ENCODE measurements at regions not wholly inside any gene's neighbourhood (a gene's known extent, or its start where the extent isn't known, plus 50 kb on each side); places are given as distances from the start of the nearest gene placed in this dataset.

DNA sequence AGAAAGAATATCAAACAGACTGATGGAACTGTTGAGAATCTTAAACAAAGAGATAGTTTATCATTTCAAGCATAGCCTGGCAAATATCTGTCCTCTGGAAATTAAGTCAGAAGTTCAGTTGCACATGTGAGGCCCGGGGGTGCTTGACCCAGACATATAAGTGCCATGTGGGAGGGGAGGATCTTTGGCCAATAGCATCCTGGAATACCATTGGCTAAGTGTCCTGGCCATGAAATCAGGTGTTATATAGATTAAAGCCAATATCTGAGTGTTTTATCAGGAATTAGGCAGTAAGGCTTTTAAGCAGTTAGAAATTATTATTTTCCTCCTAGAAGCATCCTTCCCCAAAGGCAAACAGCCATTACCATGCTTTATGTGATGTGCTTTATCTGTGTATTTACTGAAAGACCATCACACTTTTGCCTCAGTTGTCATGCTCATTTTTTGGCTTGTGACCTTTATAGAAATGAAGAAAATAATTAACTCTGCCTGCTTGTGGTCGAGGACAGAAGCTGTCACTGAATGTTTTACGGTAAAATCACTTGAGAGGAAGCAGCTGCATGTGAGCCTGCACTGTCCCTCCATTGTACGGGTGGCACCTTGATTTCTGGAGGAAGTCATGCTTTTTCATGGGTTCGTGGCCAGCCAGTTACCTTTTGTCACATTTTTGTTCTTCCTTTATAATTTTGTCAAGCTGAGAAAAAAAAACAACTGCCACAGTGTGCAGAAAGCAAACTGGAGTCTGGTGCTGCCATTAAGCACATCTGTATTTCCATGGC lies 259.9 kb upstream of the FMN2 start:
- CTCF ChIA-PET, result no interaction called here
- Histone ChIP-seq H3K4me1 (replicated peaks; ENCODE audit: insufficient read depth) (no peaks in the 10 kb centered on the region), H3K79me2 (ENCODE audit: low read depth) (no peaks in the 10 kb centered on the region), H3K9me2 (ENCODE audit: insufficient read depth) (no peaks in the 10 kb centered on the region), H3K4me3 (no peak overlapping the region), H2AFZ (no peak overlapping the region), H4K20me1 (ENCODE audit: insufficient read depth) (no peaks in the 10 kb centered on the region), H3F3A (ENCODE audit: insufficient read depth, low read depth) (no peaks in the 10 kb centered on the region), H3K36me3 (ENCODE audit: low read depth) (no peaks in the 10 kb centered on the region), H3K27ac (no peak overlapping the region), H3K9me3 (ENCODE audit: insufficient read depth, low read depth) (no peaks in the 10 kb centered on the region), H3K4me2 (no peak overlapping the region), H3K27me3 (ENCODE audit: insufficient read depth, low read depth) (no peaks in the 10 kb centered on the region)
- POLR2A ChIA-PET (ENCODE audit: unreplicated experiment), result no interaction called here
- no TSS peak for BruUV-seq (replicated peaks)
- TF ChIP-seq CTCF (conservative IDR thresholded peaks at IDR 0.05) (no peak), EZH2 (IDR thresholded peaks at IDR 0.05; ENCODE audit: low read depth) (no peak)
- DNase-seq, result no peak
- intact Hi-C loops (cut with micrococcal nuclease; ENCODE audit: unreplicated experiment), result no loop called here

GRCh38 chr1:239833723-239834122 lies 258.0 kb upstream of the FMN2 start:
- BruUV-seq (replicated peaks), result no TSS peak
- H2AFZ ChIP-seq, result no peak overlapping the region
- ChIA-PET POLR2A (ENCODE audit: unreplicated experiment) (no interaction called here), CTCF (no interaction called here)
- H3K4me2 ChIP-seq, result no peak overlapping the region
- H3F3A ChIP-seq (ENCODE audit: insufficient read depth, low read depth), result no peaks in the 10 kb centered on the region
- H4K20me1 ChIP-seq (ENCODE audit: insufficient read depth), result no peaks in the 10 kb centered on the region
- no peaks in the 10 kb centered on the region for H3K79me2 ChIP-seq (ENCODE audit: low read depth)
- DNase-seq, result no peak
- H3K27ac ChIP-seq, result no peak overlapping the region
- H3K9me3 ChIP-seq (ENCODE audit: insufficient read depth, low read depth), result no peaks in the 10 kb centered on the region
- no peak overlapping the region for H3K4me3 ChIP-seq
- no peaks in the 10 kb centered on the region; the same call in 1 of the 2 replicates for H3K9me2 ChIP-seq (ENCODE audit: insufficient read depth)
- H3K27me3 ChIP-seq (ENCODE audit: insufficient read depth, low read depth), result no peaks in the 10 kb centered on the region
- H3K36me3 ChIP-seq (ENCODE audit: low read depth), result no peaks in the 10 kb centered on the region
- TF ChIP-seq CTCF (conservative IDR thresholded peaks at IDR 0.05), result no peak
- no peak for TF ChIP-seq EZH2 (IDR thresholded peaks at IDR 0.05; ENCODE audit: low read depth)
- no peaks in the 10 kb centered on the region for H3K4me1 ChIP-seq (replicated peaks; ENCODE audit: insufficient read depth)
- intact Hi-C loops (cut with micrococcal nuclease; ENCODE audit: unreplicated experiment), result no loop called here

DNA sequence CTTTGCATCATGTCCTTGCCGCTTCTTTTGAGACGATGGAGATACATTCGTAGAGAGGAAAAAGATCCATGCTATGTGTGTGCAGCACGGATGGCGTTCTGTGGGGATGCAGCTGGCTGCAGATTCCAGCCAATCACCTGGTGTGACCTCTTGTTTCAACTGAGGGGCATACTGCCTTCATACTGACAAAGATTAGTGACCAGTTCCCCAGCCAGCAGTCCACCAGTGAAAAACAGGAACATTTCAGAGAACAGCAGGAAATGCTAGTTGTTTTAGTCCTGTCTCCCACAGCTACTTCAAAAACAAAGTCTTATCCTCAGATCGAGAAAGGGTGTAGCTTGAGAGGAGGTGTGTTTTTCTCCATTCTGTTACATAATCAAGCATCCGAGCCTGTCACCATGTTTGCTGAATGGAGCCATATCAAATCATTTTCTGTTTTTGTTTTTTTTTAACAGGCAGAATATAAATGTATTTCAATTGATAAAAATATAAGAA lies 255.7 kb upstream of the FMN2 start:
- Histone ChIP-seq H3K4me2 (no peak overlapping the region), H3K4me3 (no peak overlapping the region), H3K27me3 (ENCODE audit: insufficient read depth, low read depth) (no peaks in the 10 kb centered on the region), H4K20me1 (ENCODE audit: insufficient read depth) (no peaks in the 10 kb centered on the region), H3F3A (ENCODE audit: insufficient read depth, low read depth) (no peaks in the 10 kb centered on the region), H3K9me3 (ENCODE audit: insufficient read depth, low read depth) (no peaks in the 10 kb centered on the region), H3K9me2 (ENCODE audit: insufficient read depth) (no peaks in the 10 kb centered on the region; the same call in 1 of the 2 replicates), H3K79me2 (ENCODE audit: low read depth) (no peaks in the 10 kb centered on the region), H3K27ac (no peak overlapping the region), H2AFZ (no peak overlapping the region), H3K36me3 (ENCODE audit: low read depth) (no peaks in the 10 kb centered on the region), H3K4me1 (replicated peaks; ENCODE audit: insufficient read depth) (no peaks in the 10 kb centered on the region)
- CTCF ChIA-PET, result no interaction called here
- intact Hi-C loops (cut with micrococcal nuclease; ENCODE audit: unreplicated experiment), result no loop called here
- POLR2A ChIA-PET (ENCODE audit: unreplicated experiment), result no interaction called here
- no peak for TF ChIP-seq EZH2 (IDR thresholded peaks at IDR 0.05; ENCODE audit: low read depth)
- no peak for TF ChIP-seq CTCF (conservative IDR thresholded peaks at IDR 0.05)
- no peak for DNase-seq
- no TSS peak for BruUV-seq (replicated peaks)

All from PC-9 (cell line).